Endothelial cell of umbilical vein (primary cell): ENCODE measurements at regions not wholly inside any gene's neighbourhood (a gene's known extent, or its start where the extent isn't known, plus 50 kb on each side); places are given as distances from the start of the nearest gene placed in this dataset.

Experiments
- POLR2AphosphoS5 ChIP-seq: IDR thresholded peaks from 2 replicates; pipeline ENCODE4 v1.6.1; 2012; ENCODE audit warnings: low read depth, mild to moderate bottlenecking, control low read depth, low read length, moderate library complexity; ENCODE audit not compliant: insufficient read depth
- TF ChIP-seq, protein P1 (sequence below), 2 donors: IDR thresholded peaks; 1 replicate in 1 of 2; 2 replicates in 1 of 2; pipeline ENCODE4 v1.5.1; 2011; ENCODE audit warnings: low read length in 2 of 2, mild to moderate bottlenecking in 2 of 2, moderate library complexity in 2 of 2, control low read depth in 1 of 2, inconsistent platforms in 1 of 2, low read depth in 1 of 2; ENCODE audit not compliant: insufficient read depth in 1 of 2; ENCODE audit errors: extremely low read depth in 1 of 2

- TF ChIP-seq, protein P1, sequence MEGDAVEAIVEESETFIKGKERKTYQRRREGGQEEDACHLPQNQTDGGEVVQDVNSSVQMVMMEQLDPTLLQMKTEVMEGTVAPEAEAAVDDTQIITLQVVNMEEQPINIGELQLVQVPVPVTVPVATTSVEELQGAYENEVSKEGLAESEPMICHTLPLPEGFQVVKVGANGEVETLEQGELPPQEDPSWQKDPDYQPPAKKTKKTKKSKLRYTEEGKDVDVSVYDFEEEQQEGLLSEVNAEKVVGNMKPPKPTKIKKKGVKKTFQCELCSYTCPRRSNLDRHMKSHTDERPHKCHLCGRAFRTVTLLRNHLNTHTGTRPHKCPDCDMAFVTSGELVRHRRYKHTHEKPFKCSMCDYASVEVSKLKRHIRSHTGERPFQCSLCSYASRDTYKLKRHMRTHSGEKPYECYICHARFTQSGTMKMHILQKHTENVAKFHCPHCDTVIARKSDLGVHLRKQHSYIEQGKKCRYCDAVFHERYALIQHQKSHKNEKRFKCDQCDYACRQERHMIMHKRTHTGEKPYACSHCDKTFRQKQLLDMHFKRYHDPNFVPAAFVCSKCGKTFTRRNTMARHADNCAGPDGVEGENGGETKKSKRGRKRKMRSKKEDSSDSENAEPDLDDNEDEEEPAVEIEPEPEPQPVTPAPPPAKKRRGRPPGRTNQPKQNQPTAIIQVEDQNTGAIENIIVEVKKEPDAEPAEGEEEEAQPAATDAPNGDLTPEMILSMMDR (IDR thresholded peaks at IDR 0.05; ENCODE audit: extremely low read depth in 1 of 2, insufficient read depth in 1 of 2, low read depth in 1 of 2, low read length in 2 of 2), result no peak
- TF ChIP-seq POLR2AphosphoS5, result no peak
Measured at GRCh38 chr22:23375031-23375827, 194.9 kb downstream of the BCR start.
